GM18858 (cell line): ENCODE measurements at regions not wholly inside any gene's neighbourhood (a gene's known extent, or its start where the extent isn't known, plus 50 kb on each side); places are given as distances from the start of the nearest gene placed in this dataset.

Source experiments
- ATAC-seq: cut with Tn5 transposase; IDR thresholded peaks from one replicate; pipeline ENCODE4 v1.9.1; 2021; ENCODE audit not compliant: unreplicated experiment

- no peak for ATAC-seq
Observed at GRCh38 chr7:84549409-84549808, 354.8 kb upstream of the SEMA3A start.

- ATAC-seq: no peak
Observed at GRCh38 chr7:84548366-84549365, 354.1 kb upstream of the SEMA3A start.

GRCh38 chr7:84547331-84547730 is 352.7 kb upstream of the SEMA3A start:
- ATAC-seq: no peak

GRCh38 chr7:84546403-84546802 is 351.8 kb upstream of the SEMA3A start:
- no peak for ATAC-seq

GRCh38 chr7:84538268-84538667 is 343.7 kb upstream of the SEMA3A start:
- ATAC-seq: no peak

- ATAC-seq: no peak
Observed at GRCh38 chr7:84536271-84536870, 341.8 kb upstream of the SEMA3A start.

GRCh38 chr7:84535580-84536270 is 341.1 kb upstream of the SEMA3A start:
- no peak for ATAC-seq

- no peak for ATAC-seq
Observed at GRCh38 chr7:84533182-84533581, 338.6 kb upstream of the SEMA3A start.

GRCh38 chr7:84532196-84532595 is 337.6 kb upstream of the SEMA3A start:
- ATAC-seq: no peak

- no peak for ATAC-seq
Observed at GRCh38 chr7:84529480-84530205, 335.1 kb upstream of the SEMA3A start.

GRCh38 chr7:84528756-84529479 is 334.3 kb upstream of the SEMA3A start:
- ATAC-seq: no peak

- ATAC-seq: no peak
Observed at GRCh38 chr7:84524714-84525694, 330.4 kb upstream of the SEMA3A start.

- ATAC-seq: no peak
Observed at GRCh38 chr7:84513061-84513460, 318.5 kb upstream of the SEMA3A start.

GRCh38 chr7:84512055-84512454 is 317.5 kb upstream of the SEMA3A start:
- no peak for ATAC-seq

GRCh38 chr7:84510505-84510904 is 315.9 kb upstream of the SEMA3A start:
- ATAC-seq: no peak

GRCh38 chr7:84509522-84509921 is 314.9 kb upstream of the SEMA3A start:
- ATAC-seq: no peak

- ATAC-seq: no peak
Observed at GRCh38 chr7:84508606-84509005, 314.0 kb upstream of the SEMA3A start.

- ATAC-seq: no peak
Observed at GRCh38 chr7:84507529-84507928, 312.9 kb upstream of the SEMA3A start.

GRCh38 chr7:84506151-84506550 is 311.6 kb upstream of the SEMA3A start:
- no peak for ATAC-seq
